ENCODE measurements at regions not wholly inside any gene's neighbourhood (a gene's known extent, or its start where the extent isn't known, plus 50 kb on each side); places are given as distances from the start of the nearest gene placed in this dataset.

GRCh38 chr16:61181982-61182381 is 854.3 kb downstream of the CDH8 start:
- Histone ChIP-seq H3K79me2 (ENCODE audit: insufficient read depth, low read length) (no peaks in the 10 kb centered on the region), H3K4me1 (ENCODE audit: insufficient read depth, low read length) (no peaks in the 10 kb centered on the region), H3K36me3 (ENCODE audit: insufficient read depth, low read length) (no peaks in the 10 kb centered on the region), H3K27ac (ENCODE audit: low read depth, low read length) (no peak overlapping the region), H4K20me1 (ENCODE audit: insufficient read depth, low read length) (no peaks in the 10 kb centered on the region), H3K4me2 (ENCODE audit: insufficient read depth, low read length) (no peak overlapping the region), H3K27me3 (ENCODE audit: insufficient read depth, low read length) (no peaks in the 10 kb centered on the region), H3K9me3 (ENCODE audit: low read depth, low read length) (no peaks in the 10 kb centered on the region), H3K4me3 (ENCODE audit: insufficient read depth, low read length) (no peak overlapping the region), H2AFZ (ENCODE audit: low read length) (no peak overlapping the region)
- TF ChIP-seq, protein P1, sequence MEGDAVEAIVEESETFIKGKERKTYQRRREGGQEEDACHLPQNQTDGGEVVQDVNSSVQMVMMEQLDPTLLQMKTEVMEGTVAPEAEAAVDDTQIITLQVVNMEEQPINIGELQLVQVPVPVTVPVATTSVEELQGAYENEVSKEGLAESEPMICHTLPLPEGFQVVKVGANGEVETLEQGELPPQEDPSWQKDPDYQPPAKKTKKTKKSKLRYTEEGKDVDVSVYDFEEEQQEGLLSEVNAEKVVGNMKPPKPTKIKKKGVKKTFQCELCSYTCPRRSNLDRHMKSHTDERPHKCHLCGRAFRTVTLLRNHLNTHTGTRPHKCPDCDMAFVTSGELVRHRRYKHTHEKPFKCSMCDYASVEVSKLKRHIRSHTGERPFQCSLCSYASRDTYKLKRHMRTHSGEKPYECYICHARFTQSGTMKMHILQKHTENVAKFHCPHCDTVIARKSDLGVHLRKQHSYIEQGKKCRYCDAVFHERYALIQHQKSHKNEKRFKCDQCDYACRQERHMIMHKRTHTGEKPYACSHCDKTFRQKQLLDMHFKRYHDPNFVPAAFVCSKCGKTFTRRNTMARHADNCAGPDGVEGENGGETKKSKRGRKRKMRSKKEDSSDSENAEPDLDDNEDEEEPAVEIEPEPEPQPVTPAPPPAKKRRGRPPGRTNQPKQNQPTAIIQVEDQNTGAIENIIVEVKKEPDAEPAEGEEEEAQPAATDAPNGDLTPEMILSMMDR (IDR thresholded peaks at IDR 0.05; ENCODE audit: extremely low read depth, low read depth, low read length) = no peak
- no peak for DNase-seq (ENCODE audit: insufficient read length, low spot score, missing footprints)

DNA sequence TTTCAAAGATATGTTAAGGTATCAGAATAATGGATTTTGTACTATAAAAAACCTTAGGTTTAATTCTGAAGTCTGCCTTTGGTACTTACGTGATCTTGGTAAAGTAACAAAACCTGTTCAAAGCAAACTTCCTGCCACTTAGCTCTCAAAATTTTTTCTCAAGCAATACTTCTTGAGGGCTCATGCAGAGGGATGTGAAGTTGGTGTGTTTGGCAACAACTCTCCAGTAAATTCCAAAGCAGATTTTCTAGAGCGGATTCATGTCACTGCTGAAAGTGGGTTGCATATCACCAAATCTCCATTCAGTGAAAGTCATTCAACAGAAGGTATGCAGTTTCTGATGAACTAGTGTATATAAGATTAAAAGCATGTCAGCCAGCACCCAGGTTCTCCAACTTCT is 856.7 kb downstream of the CDH8 start:
- Histone ChIP-seq H3K4me3 (ENCODE audit: insufficient read depth, low read length) (no peak overlapping the region), H3K9me3 (ENCODE audit: low read depth, low read length) (no peaks in the 10 kb centered on the region), H3K27me3 (ENCODE audit: insufficient read depth, low read length) (no peaks in the 10 kb centered on the region), H3K27ac (ENCODE audit: low read depth, low read length) (no peak overlapping the region), H3K79me2 (ENCODE audit: insufficient read depth, low read length) (no peaks in the 10 kb centered on the region), H2AFZ (ENCODE audit: low read length) (no peak overlapping the region), H3K36me3 (ENCODE audit: insufficient read depth, low read length) (no peaks in the 10 kb centered on the region), H4K20me1 (ENCODE audit: insufficient read depth, low read length) (no peaks in the 10 kb centered on the region), H3K4me1 (ENCODE audit: insufficient read depth, low read length) (no peaks in the 10 kb centered on the region), H3K4me2 (ENCODE audit: insufficient read depth, low read length) (no peak overlapping the region)
- TF ChIP-seq, protein P1 (IDR thresholded peaks at IDR 0.05; ENCODE audit: extremely low read depth, low read depth, low read length) = no peak
- no peak for DNase-seq (ENCODE audit: insufficient read length, low spot score, missing footprints)

DNA sequence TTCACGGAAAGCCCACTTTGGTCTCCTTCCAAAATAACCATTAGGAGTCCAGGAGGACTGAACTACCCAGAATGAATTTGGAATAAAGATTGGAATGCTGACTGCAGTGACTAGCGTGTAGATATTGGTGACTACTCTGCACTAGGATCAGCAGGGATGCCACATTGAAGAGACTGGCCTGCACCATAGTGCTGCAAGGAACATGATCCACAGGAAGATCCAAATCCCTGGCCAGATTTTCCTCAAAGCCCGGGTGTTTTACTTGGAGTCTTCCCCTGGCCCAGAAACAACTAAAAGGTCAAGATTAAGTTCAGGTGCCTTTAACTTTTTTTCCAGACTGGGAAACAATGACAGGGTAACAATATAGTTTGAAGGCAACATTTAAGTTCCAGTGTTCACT is 870.4 kb downstream of the CDH8 start:
- TF ChIP-seq, protein P1 (IDR thresholded peaks at IDR 0.05; ENCODE audit: extremely low read depth, low read depth, low read length) = no peak
- Histone ChIP-seq H3K4me3 (ENCODE audit: insufficient read depth, low read length) (no peak overlapping the region), H3K4me2 (ENCODE audit: insufficient read depth, low read length) (no peak overlapping the region), H3K27ac (ENCODE audit: low read depth, low read length) (no peak overlapping the region), H4K20me1 (ENCODE audit: insufficient read depth, low read length) (no peaks in the 10 kb centered on the region), H2AFZ (ENCODE audit: low read length) (no peak overlapping the region), H3K79me2 (ENCODE audit: insufficient read depth, low read length) (no peaks in the 10 kb centered on the region), H3K27me3 (ENCODE audit: insufficient read depth, low read length) (no peaks in the 10 kb centered on the region), H3K36me3 (ENCODE audit: insufficient read depth, low read length) (no peaks in the 10 kb centered on the region), H3K9me3 (ENCODE audit: low read depth, low read length) (no peaks in the 10 kb centered on the region), H3K4me1 (ENCODE audit: insufficient read depth, low read length) (no peaks in the 10 kb centered on the region)
- no peak for DNase-seq (ENCODE audit: insufficient read length, low spot score, missing footprints)

GRCh38 chr16:61150351-61150750 is 885.9 kb downstream of the CDH8 start:
- no peak overlapping the region for H3K4me3 ChIP-seq (ENCODE audit: insufficient read depth, low read length)
- no peaks in the 10 kb centered on the region for H3K36me3 ChIP-seq (ENCODE audit: insufficient read depth, low read length)
- TF ChIP-seq, protein P1 (IDR thresholded peaks at IDR 0.05; ENCODE audit: extremely low read depth, low read depth, low read length) = no peak
- H3K27ac ChIP-seq (ENCODE audit: low read depth, low read length) = no peak overlapping the region
- no peak overlapping the region for H2AFZ ChIP-seq (ENCODE audit: low read length)
- DNase-seq (ENCODE audit: insufficient read length, low spot score, missing footprints) = no peak
- no peak overlapping the region for H3K4me2 ChIP-seq (ENCODE audit: insufficient read depth, low read length)
- no peaks in the 10 kb centered on the region for H3K4me1 ChIP-seq (ENCODE audit: insufficient read depth, low read length)
- H4K20me1 ChIP-seq (ENCODE audit: insufficient read depth, low read length) = no peaks in the 10 kb centered on the region
- no peaks in the 10 kb centered on the region for H3K79me2 ChIP-seq (ENCODE audit: insufficient read depth, low read length)
- H3K27me3 ChIP-seq (ENCODE audit: insufficient read depth, low read length) = no peaks in the 10 kb centered on the region
- no peaks in the 10 kb centered on the region for H3K9me3 ChIP-seq (ENCODE audit: low read depth, low read length)
